ENCODE measurements at regions not wholly inside any gene's neighbourhood (a gene's known extent, or its start where the extent isn't known, plus 50 kb on each side); places are given as distances from the start of the nearest gene placed in this dataset.

- no peak for TF ChIP-seq KDM5A (IDR thresholded peaks at IDR 0.05)
- TF ChIP-seq CTCF (IDR thresholded peaks at IDR 0.05) = no peak
- TF ChIP-seq HDAC2 (IDR thresholded peaks at IDR 0.05) = no peak
- no peak for TF ChIP-seq CHD4 (IDR thresholded peaks at IDR 0.05; ENCODE audit: borderline replicate concordance)
- TF ChIP-seq POLR2A (IDR thresholded peaks at IDR 0.05; ENCODE audit: low read length) = no peak
- no peak for TF ChIP-seq PBX3 (IDR thresholded peaks at IDR 0.05)
- no peak for TF ChIP-seq REST (IDR thresholded peaks at IDR 0.05)
- TF ChIP-seq NR3C1 (IDR thresholded peaks at IDR 0.05) = no peak
- no peak for TF ChIP-seq RCOR1 (IDR thresholded peaks at IDR 0.05; ENCODE audit: low read depth, low read length)
- no peak for TF ChIP-seq CBX8 (IDR thresholded peaks at IDR 0.05)
- no peak for TF ChIP-seq MAX (IDR thresholded peaks at IDR 0.05)
- no peak for TF ChIP-seq EP300 (IDR thresholded peaks at IDR 0.05)
Observed at GRCh38 chr10:120272350-120272749, 184.7 kb upstream of the PLPP4 start.
